ENCODE measurements at regions not wholly inside any gene's neighbourhood (a gene's known extent, or its start where the extent isn't known, plus 50 kb on each side); places are given as distances from the start of the nearest gene placed in this dataset.

- no peaks in the 10 kb centered on the region for H3K36me3 ChIP-seq (ENCODE audit: control insufficient read depth in 1 of 2, insufficient read depth in 2 of 2, low read length in 2 of 2)
- peaks cover 5 to 23% of the 10 kb centered on the region in 2 donors for H3K4me1 ChIP-seq (ENCODE audit: control insufficient read depth in 1 of 2, insufficient read depth in 2 of 2, low read length in 2 of 2)
- H3K27me3 ChIP-seq (ENCODE audit: control insufficient read depth in 1 of 2, insufficient read depth in 2 of 2, low read length in 2 of 2), result no peaks in the 10 kb centered on the region
- no peak overlapping the region for H3K27ac ChIP-seq (ENCODE audit: low read depth, low read length)
- no peak overlapping the region for H3K9ac ChIP-seq (ENCODE audit: low read depth in 1 of 2, low read length in 2 of 2)
- no peaks in the 10 kb centered on the region for H3K9me3 ChIP-seq (ENCODE audit: control insufficient read depth in 1 of 2, low read length in 2 of 2)
- no peak overlapping the region for H3K4me3 ChIP-seq (ENCODE audit: low read depth in 1 of 2, low read length in 2 of 2)
These were observed 162.9 kb upstream of the CMC1 start for GRCh38 chr3:28078536-28078935.

GRCh38 chr3:28080716-28081115 lies 160.7 kb upstream of the CMC1 start:
- Histone ChIP-seq H3K27ac (ENCODE audit: low read depth, low read length) (no peak overlapping the region), H3K27me3 (ENCODE audit: control insufficient read depth in 1 of 2, insufficient read depth in 2 of 2, low read length in 2 of 2) (no peaks in the 10 kb centered on the region), H3K4me3 (ENCODE audit: low read depth in 1 of 2, low read length in 2 of 2) (no peak overlapping the region), H3K9ac (ENCODE audit: low read depth in 1 of 2, low read length in 2 of 2) (no peak overlapping the region), H3K36me3 (ENCODE audit: control insufficient read depth in 1 of 2, insufficient read depth in 2 of 2, low read length in 2 of 2) (no peaks in the 10 kb centered on the region), H3K9me3 (ENCODE audit: control insufficient read depth in 1 of 2, low read length in 2 of 2) (no peaks in the 10 kb centered on the region), H3K4me1 (ENCODE audit: control insufficient read depth in 1 of 2, insufficient read depth in 2 of 2, low read length in 2 of 2) (peaks cover 5 to 21% of the 10 kb centered on the region in 2 donors)

GRCh38 chr3:28081533-28081947 lies 159.9 kb upstream of the CMC1 start:
- Histone ChIP-seq H3K27ac (ENCODE audit: low read depth, low read length) (no peak overlapping the region), H3K4me3 (ENCODE audit: low read depth in 1 of 2, low read length in 2 of 2) (no peak overlapping the region), H3K36me3 (ENCODE audit: control insufficient read depth in 1 of 2, insufficient read depth in 2 of 2, low read length in 2 of 2) (no peaks in the 10 kb centered on the region), H3K4me1 (ENCODE audit: control insufficient read depth in 1 of 2, insufficient read depth in 2 of 2, low read length in 2 of 2) (peaks cover 1 to 13% of the 10 kb centered on the region in 2 donors), H3K9me3 (ENCODE audit: control insufficient read depth in 1 of 2, low read length in 2 of 2) (no peaks in the 10 kb centered on the region), H3K27me3 (ENCODE audit: control insufficient read depth in 1 of 2, insufficient read depth in 2 of 2, low read length in 2 of 2) (no peaks in the 10 kb centered on the region), H3K9ac (ENCODE audit: low read depth in 1 of 2, low read length in 2 of 2) (no peak overlapping the region)

- no peak overlapping the region for H3K27ac ChIP-seq (ENCODE audit: low read depth, low read length)
- H3K4me3 ChIP-seq (ENCODE audit: low read depth in 1 of 2, low read length in 2 of 2), result no peak overlapping the region
- no peaks in the 10 kb centered on the region for H3K4me1 ChIP-seq (ENCODE audit: control insufficient read depth in 1 of 2, insufficient read depth in 2 of 2, low read length in 2 of 2)
- H3K27me3 ChIP-seq (ENCODE audit: control insufficient read depth in 1 of 2, insufficient read depth in 2 of 2, low read length in 2 of 2), result no peaks in the 10 kb centered on the region
- H3K36me3 ChIP-seq (ENCODE audit: control insufficient read depth in 1 of 2, insufficient read depth in 2 of 2, low read length in 2 of 2), result no peaks in the 10 kb centered on the region
- H3K9me3 ChIP-seq (ENCODE audit: control insufficient read depth in 1 of 2, low read length in 2 of 2), result no peaks in the 10 kb centered on the region
- no peak overlapping the region for H3K9ac ChIP-seq (ENCODE audit: low read depth in 1 of 2, low read length in 2 of 2)
These were observed 153.8 kb upstream of the CMC1 start for GRCh38 chr3:28087591-28087990.

GRCh38 chr3:28088811-28089526 lies 152.4 kb upstream of the CMC1 start:
- Histone ChIP-seq H3K9ac (ENCODE audit: low read depth in 1 of 2, low read length in 2 of 2) (no peak overlapping the region), H3K9me3 (ENCODE audit: control insufficient read depth in 1 of 2, low read length in 2 of 2) (peaks cover 0 to 5% of the 10 kb centered on the region in 2 donors), H3K4me3 (ENCODE audit: low read depth in 1 of 2, low read length in 2 of 2) (no peak overlapping the region), H3K27me3 (ENCODE audit: control insufficient read depth in 1 of 2, insufficient read depth in 2 of 2, low read length in 2 of 2) (no peaks in the 10 kb centered on the region), H3K4me1 (ENCODE audit: control insufficient read depth in 1 of 2, insufficient read depth in 2 of 2, low read length in 2 of 2) (no peaks in the 10 kb centered on the region), H3K27ac (ENCODE audit: low read depth, low read length) (no peak overlapping the region), H3K36me3 (ENCODE audit: control insufficient read depth in 1 of 2, insufficient read depth in 2 of 2, low read length in 2 of 2) (no peaks in the 10 kb centered on the region)

- H3K27me3 ChIP-seq (ENCODE audit: control insufficient read depth in 1 of 2, insufficient read depth in 2 of 2, low read length in 2 of 2), result no peaks in the 10 kb centered on the region
- H3K9me3 ChIP-seq (ENCODE audit: control insufficient read depth in 1 of 2, low read length in 2 of 2), result peaks cover 2 to 8% of the 10 kb centered on the region in 2 donors
- no peaks in the 10 kb centered on the region for H3K36me3 ChIP-seq (ENCODE audit: control insufficient read depth in 1 of 2, insufficient read depth in 2 of 2, low read length in 2 of 2)
- no peak overlapping the region for H3K27ac ChIP-seq (ENCODE audit: low read depth, low read length)
- no peaks in the 10 kb centered on the region for H3K4me1 ChIP-seq (ENCODE audit: control insufficient read depth in 1 of 2, insufficient read depth in 2 of 2, low read length in 2 of 2)
- H3K9ac ChIP-seq (ENCODE audit: low read depth in 1 of 2, low read length in 2 of 2), result no peak overlapping the region
- H3K4me3 ChIP-seq (ENCODE audit: low read depth in 1 of 2, low read length in 2 of 2), result no peak overlapping the region
These were observed 151.9 kb upstream of the CMC1 start for GRCh38 chr3:28089527-28089897.

GRCh38 chr3:28099296-28099695 lies 142.1 kb upstream of the CMC1 start:
- Histone ChIP-seq H3K4me3 (ENCODE audit: low read depth in 1 of 2, low read length in 2 of 2) (no peak overlapping the region), H3K27me3 (ENCODE audit: control insufficient read depth in 1 of 2, insufficient read depth in 2 of 2, low read length in 2 of 2) (no peaks in the 10 kb centered on the region), H3K9ac (ENCODE audit: low read depth in 1 of 2, low read length in 2 of 2) (no peak overlapping the region), H3K36me3 (ENCODE audit: control insufficient read depth in 1 of 2, insufficient read depth in 2 of 2, low read length in 2 of 2) (no peaks in the 10 kb centered on the region), H3K9me3 (ENCODE audit: control insufficient read depth in 1 of 2, low read length in 2 of 2) (peaks cover 7 to 18% of the 10 kb centered on the region in 2 donors), H3K27ac (ENCODE audit: low read depth, low read length) (no peak overlapping the region), H3K4me1 (ENCODE audit: control insufficient read depth in 1 of 2, insufficient read depth in 2 of 2, low read length in 2 of 2) (no peaks in the 10 kb centered on the region)

GRCh38 chr3:28101705-28102104 lies 139.7 kb upstream of the CMC1 start:
- H3K9me3 ChIP-seq (ENCODE audit: control insufficient read depth in 1 of 2, low read length in 2 of 2), result peaks cover 7 to 17% of the 10 kb centered on the region in 2 donors
- no peaks in the 10 kb centered on the region for H3K4me1 ChIP-seq (ENCODE audit: control insufficient read depth in 1 of 2, insufficient read depth in 2 of 2, low read length in 2 of 2)
- no peaks in the 10 kb centered on the region for H3K27me3 ChIP-seq (ENCODE audit: control insufficient read depth in 1 of 2, insufficient read depth in 2 of 2, low read length in 2 of 2)
- H3K9ac ChIP-seq (ENCODE audit: low read depth in 1 of 2, low read length in 2 of 2), result no peak overlapping the region
- no peak overlapping the region for H3K4me3 ChIP-seq (ENCODE audit: low read depth in 1 of 2, low read length in 2 of 2)
- H3K36me3 ChIP-seq (ENCODE audit: control insufficient read depth in 1 of 2, insufficient read depth in 2 of 2, low read length in 2 of 2), result no peaks in the 10 kb centered on the region
- H3K27ac ChIP-seq (ENCODE audit: low read depth, low read length), result no peak overlapping the region

- H3K4me3 ChIP-seq (ENCODE audit: low read depth in 1 of 2, low read length in 2 of 2), result no peak overlapping the region
- H3K4me1 ChIP-seq (ENCODE audit: control insufficient read depth in 1 of 2, insufficient read depth in 2 of 2, low read length in 2 of 2), result no peaks in the 10 kb centered on the region
- H3K27ac ChIP-seq (ENCODE audit: low read depth, low read length), result no peak overlapping the region
- peaks cover 7 to 17% of the 10 kb centered on the region in 2 donors for H3K9me3 ChIP-seq (ENCODE audit: control insufficient read depth in 1 of 2, low read length in 2 of 2)
- H3K27me3 ChIP-seq (ENCODE audit: control insufficient read depth in 1 of 2, insufficient read depth in 2 of 2, low read length in 2 of 2), result no peaks in the 10 kb centered on the region
- no peak overlapping the region for H3K9ac ChIP-seq (ENCODE audit: low read depth in 1 of 2, low read length in 2 of 2)
- H3K36me3 ChIP-seq (ENCODE audit: control insufficient read depth in 1 of 2, insufficient read depth in 2 of 2, low read length in 2 of 2), result no peaks in the 10 kb centered on the region
These were observed 137.6 kb upstream of the CMC1 start for GRCh38 chr3:28103861-28104260.

GRCh38 chr3:28104896-28105534 lies 136.4 kb upstream of the CMC1 start:
- Histone ChIP-seq H3K36me3 (ENCODE audit: control insufficient read depth in 1 of 2, insufficient read depth in 2 of 2, low read length in 2 of 2) (no peaks in the 10 kb centered on the region), H3K27me3 (ENCODE audit: control insufficient read depth in 1 of 2, insufficient read depth in 2 of 2, low read length in 2 of 2) (no peaks in the 10 kb centered on the region), H3K4me3 (ENCODE audit: low read depth in 1 of 2, low read length in 2 of 2) (no peak overlapping the region), H3K9ac (ENCODE audit: low read depth in 1 of 2, low read length in 2 of 2) (no peak overlapping the region), H3K9me3 (ENCODE audit: control insufficient read depth in 1 of 2, low read length in 2 of 2) (peaks cover 3 to 10% of the 10 kb centered on the region in 2 donors), H3K27ac (ENCODE audit: low read depth, low read length) (no peak overlapping the region), H3K4me1 (ENCODE audit: control insufficient read depth in 1 of 2, insufficient read depth in 2 of 2, low read length in 2 of 2) (no peaks in the 10 kb centered on the region)
